H9 (cell line): ENCODE measurements at regions not wholly inside any gene's neighbourhood (a gene's known extent, or its start where the extent isn't known, plus 50 kb on each side); places are given as distances from the start of the nearest gene placed in this dataset.

Source experiments
- DNase-seq: peaks from one replicate; pipeline ENCODE4 v3.0.0-alpha.2; 2017
- H2AFZ ChIP-seq: one replicate; pipeline ENCODE4 v1.6.1; 2013; ENCODE audit warnings: mild to moderate bottlenecking, low read length, control low read depth, moderate library complexity
- H2AK5ac ChIP-seq: 2 replicates; pipeline ENCODE4 v1.6.1; 2013; ENCODE audit warnings: low read length, control low read depth, mixed read lengths; ENCODE audit not compliant: insufficient read length
- H2BK120ac ChIP-seq: one replicate; pipeline ENCODE4 v1.6.1; 2013; ENCODE audit warnings: low read depth, mild to moderate bottlenecking, low read length, control low read depth, inconsistent platforms; ENCODE audit not compliant: poor library complexity, severe bottlenecking
- H2BK12ac ChIP-seq: 2 replicates; pipeline ENCODE4 v1.6.1; 2013; ENCODE audit warnings: low read length, control low read depth, mixed read lengths, low read depth; ENCODE audit not compliant: insufficient read length
- H2BK15ac ChIP-seq: 2 replicates; pipeline ENCODE4 v1.6.1; 2013; ENCODE audit warnings: low read depth, low read length, control low read depth
- H2BK20ac ChIP-seq: one replicate; pipeline ENCODE4 v1.6.1; 2013; ENCODE audit warnings: low read depth, mild to moderate bottlenecking, low read length, control low read depth, inconsistent platforms; ENCODE audit not compliant: poor library complexity, severe bottlenecking
- H2BK5ac ChIP-seq: 2 replicates; pipeline ENCODE4 v1.6.1; 2013; ENCODE audit warnings: low read length, control low read depth, mixed read lengths; ENCODE audit not compliant: insufficient read length
- H3K14ac ChIP-seq: 2 replicates; pipeline ENCODE4 v1.6.1; 2013; ENCODE audit warnings: low read length, control low read depth; ENCODE audit not compliant: insufficient read depth
- H3K18ac ChIP-seq: 2 replicates; pipeline ENCODE4 v1.6.1; 2013; ENCODE audit warnings: low read depth, mild to moderate bottlenecking, mixed read lengths, low read length, control low read depth; ENCODE audit not compliant: insufficient read length
- H3K23ac ChIP-seq: 2 replicates; pipeline ENCODE4 v1.6.1; 2013; ENCODE audit warnings: low read length, control low read depth, mixed read lengths, low read depth; ENCODE audit not compliant: insufficient read length
- H3K23me2 ChIP-seq: 2 replicates; pipeline ENCODE4 v1.6.1; 2013; ENCODE audit warnings: low read depth, mild to moderate bottlenecking, mixed read lengths, low read length, control low read depth; ENCODE audit not compliant: insufficient read length, poor library complexity, severe bottlenecking
- H3K27ac ChIP-seq: 2 replicates; pipeline ENCODE4 v1.5.1; 2013; ENCODE audit warnings: low read length, control low read depth, mixed read lengths, low read depth; ENCODE audit not compliant: insufficient read length
- H3K27me3 ChIP-seq: 2 replicates; pipeline ENCODE4 v1.6.1; 2013; ENCODE audit warnings: low read length, control low read depth, inconsistent platforms; ENCODE audit not compliant: insufficient read depth
- H3K4ac ChIP-seq: 2 replicates; pipeline ENCODE4 v1.6.1; 2013; ENCODE audit warnings: low read depth, mild to moderate bottlenecking, control low read depth, inconsistent platforms, low read length, moderate library complexity
- H3K4me1 ChIP-seq: 2 replicates; pipeline ENCODE4 v1.6.1; 2013; ENCODE audit warnings: low read length, control low read depth, inconsistent platforms; ENCODE audit not compliant: insufficient read depth
- H3K4me2 ChIP-seq: 2 replicates; pipeline ENCODE4 v1.6.1; 2013; ENCODE audit warnings: low read length, control low read depth, mixed read lengths; ENCODE audit not compliant: insufficient read length, insufficient read depth
- H3K56ac ChIP-seq: 2 replicates; pipeline ENCODE4 v1.6.1; 2013; ENCODE audit warnings: low read depth, mild to moderate bottlenecking, mixed read lengths, low read length, control low read depth; ENCODE audit not compliant: insufficient read length
- H3K79me1 ChIP-seq: 2 replicates; pipeline ENCODE4 v1.6.1; 2013; ENCODE audit warnings: low read depth, mild to moderate bottlenecking, moderate library complexity, low read length, control low read depth, inconsistent platforms; ENCODE audit not compliant: insufficient read depth, poor library complexity, severe bottlenecking
- H3K79me2 ChIP-seq: 2 replicates; pipeline ENCODE4 v1.6.1; 2013; ENCODE audit warnings: low read length, control low read depth, inconsistent platforms; ENCODE audit not compliant: insufficient read depth
- H3K9ac ChIP-seq: 2 replicates; pipeline ENCODE4 v1.6.1; 2013; ENCODE audit warnings: low read length, control low read depth, mixed read lengths; ENCODE audit not compliant: insufficient read length; ENCODE audit errors: extremely low read depth
- H3K9me3 ChIP-seq: one replicate; pipeline ENCODE4 v1.6.1; 2013; ENCODE audit warnings: low read depth, low read length, inconsistent platforms; ENCODE audit not compliant: control insufficient read depth
- H3T11ph ChIP-seq: one replicate; pipeline ENCODE4 v1.6.1; 2013; ENCODE audit warnings: mild to moderate bottlenecking, low read length, control low read depth, inconsistent platforms
- H4K20me1 ChIP-seq: one replicate; pipeline ENCODE4 v1.6.1; 2013; ENCODE audit not compliant: control insufficient read depth, insufficient read length, insufficient read depth
- H4K5ac ChIP-seq: 2 replicates; pipeline ENCODE4 v1.6.1; 2013; ENCODE audit warnings: low read depth, mild to moderate bottlenecking, mixed read lengths, low read length, control low read depth; ENCODE audit not compliant: insufficient read length
- H4K8ac ChIP-seq: replicated peaks from 2 replicates; pipeline ENCODE4 v1.6.1; 2013; ENCODE audit warnings: low read length, control low read depth, mixed read lengths, low read depth; ENCODE audit not compliant: insufficient read length
- H4K91ac ChIP-seq: 2 replicates; pipeline ENCODE4 v1.6.1; 2013; ENCODE audit warnings: low read depth, mild to moderate bottlenecking, moderate library complexity, mixed read lengths, low read length, control low read depth; ENCODE audit not compliant: insufficient read length
- H3K27ac Mint-ChIP-seq, 3 experiments: 2 replicates in 2 of 3; 3 replicates in 1 of 3; pipeline ENCODE4 v1.8.0; 2020 to 2021; ENCODE audit warnings: mixed read lengths in 3 of 3, mild to moderate bottlenecking in 1 of 3, moderate library complexity in 1 of 3
- H3K27me3 Mint-ChIP-seq: 2 replicates; pipeline ENCODE4 v1.8.0; 2021; ENCODE audit warnings: low read depth, mild to moderate bottlenecking, moderate library complexity, mixed read lengths
- H3K36me3 Mint-ChIP-seq, 3 experiments: 2 replicates in 2 of 3; 3 replicates in 1 of 3; pipeline ENCODE4 v1.8.0; 2020 to 2021; ENCODE audit warnings: low read depth in 3 of 3, mixed read lengths in 3 of 3; ENCODE audit not compliant: insufficient read depth in 1 of 3
- H3K4me1 Mint-ChIP-seq, 2 experiments: 2 replicates each; pipeline ENCODE4 v1.8.0; 2020; ENCODE audit warnings: mixed read lengths in 2 of 2
- H3K4me3 Mint-ChIP-seq, 2 experiments: 2 replicates in 1 of 2; 3 replicates in 1 of 2; pipeline ENCODE4 v1.8.0; 2020 to 2021; ENCODE audit warnings: mild to moderate bottlenecking in 2 of 2, mixed read lengths in 2 of 2, moderate library complexity in 1 of 2
- H3K9me3 Mint-ChIP-seq, 2 experiments: 2 replicates in 1 of 2; 3 replicates in 1 of 2; pipeline ENCODE4 v1.8.0; 2020; ENCODE audit warnings: mild to moderate bottlenecking in 2 of 2, mixed read lengths in 2 of 2, moderate library complexity in 1 of 2
- WGBS: extraction: QIAGEN DNeasy Blood & Tissue Kit; methylation state at CpG from one replicate; pipeline ENCODE4 v1.1.7; 2013; ENCODE audit warnings: missing lambda C conversion rate, low lambda C conversion rate, mixed read lengths; ENCODE audit not compliant: insufficient read length; ENCODE audit errors: extremely low coverage; 5-methylcytosine and 5-hydroxymethylcytosine counted together
- TF ChIP-seq, protein P1 (sequence below): fragments of 200-600 bp; sonication (generic); conservative IDR thresholded peaks from 3 replicates; pipeline ENCODE4 v1.8.0; 2021; ENCODE audit warnings: antibody characterized with exemption, mild to moderate bottlenecking

DNA sequence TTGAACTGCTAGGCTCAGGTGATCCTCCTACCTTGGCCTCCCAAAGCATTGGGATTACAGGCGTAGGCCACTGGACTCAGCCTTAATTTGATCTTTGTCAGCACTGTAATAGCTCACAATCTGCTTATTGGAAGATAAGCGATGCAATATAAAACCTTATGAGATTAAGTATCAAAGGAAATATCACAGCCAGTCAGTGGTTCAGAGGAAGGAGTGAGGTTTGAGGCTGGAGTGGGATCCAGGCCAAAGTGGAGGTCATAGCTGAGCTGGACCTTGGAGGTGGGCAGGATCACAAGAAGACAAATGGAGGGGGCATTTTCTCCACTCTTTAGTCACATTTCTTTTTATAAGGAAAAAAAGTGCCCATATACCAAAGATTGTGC, 228.5 kb downstream of the RHOU start:
- H3K4me2 ChIP-seq = no peak overlapping the region
- DNase-seq = no peak
- H2BK15ac ChIP-seq = no peak overlapping the region
- H2BK120ac ChIP-seq = no peak overlapping the region
- no peaks in the 10 kb centered on the region for H4K20me1 ChIP-seq
- H3K23ac ChIP-seq = no peak overlapping the region
- no peak overlapping the region for H3K9ac ChIP-seq
- H3K79me2 ChIP-seq = no peaks in the 10 kb centered on the region
- no peak overlapping the region for H2BK5ac ChIP-seq
- no peak overlapping the region for H2BK20ac ChIP-seq
- Mint-ChIP-seq H3K4me3 (no peak overlapping the region), H3K4me1 (peaks cover 26 to 31% of the 10 kb centered on the region in 2 experiments), H3K27ac (no peak overlapping the region), H3K9me3 (no peaks in the 10 kb centered on the region), H3K27me3 (no peaks in the 10 kb centered on the region; the same call in 1 of the 2 replicates), H3K36me3 (no peaks in the 10 kb centered on the region)
- H3K18ac ChIP-seq = no peak overlapping the region
- H2AK5ac ChIP-seq = no peak overlapping the region
- H2BK12ac ChIP-seq = no peak overlapping the region
- H3T11ph ChIP-seq = no peak overlapping the region
- H3K56ac ChIP-seq = no peak overlapping the region
- H3K23me2 ChIP-seq = no peaks in the 10 kb centered on the region
- no peaks in the 10 kb centered on the region for H3K27me3 ChIP-seq
- no peak overlapping the region for H3K4ac ChIP-seq
- H3K4me1 ChIP-seq = no peaks in the 10 kb centered on the region; the same call in 1 of the 2 replicates
- H3K14ac ChIP-seq = no peak overlapping the region
- no peaks in the 10 kb centered on the region for H3K9me3 ChIP-seq
- no CpG with 5 or more reads among the region's 2 CpGs for WGBS
- no peak overlapping the region for H4K91ac ChIP-seq
- no peaks in the 10 kb centered on the region for H3K79me1 ChIP-seq
- no peak overlapping the region for H2AFZ ChIP-seq
- TF ChIP-seq, protein P1, sequence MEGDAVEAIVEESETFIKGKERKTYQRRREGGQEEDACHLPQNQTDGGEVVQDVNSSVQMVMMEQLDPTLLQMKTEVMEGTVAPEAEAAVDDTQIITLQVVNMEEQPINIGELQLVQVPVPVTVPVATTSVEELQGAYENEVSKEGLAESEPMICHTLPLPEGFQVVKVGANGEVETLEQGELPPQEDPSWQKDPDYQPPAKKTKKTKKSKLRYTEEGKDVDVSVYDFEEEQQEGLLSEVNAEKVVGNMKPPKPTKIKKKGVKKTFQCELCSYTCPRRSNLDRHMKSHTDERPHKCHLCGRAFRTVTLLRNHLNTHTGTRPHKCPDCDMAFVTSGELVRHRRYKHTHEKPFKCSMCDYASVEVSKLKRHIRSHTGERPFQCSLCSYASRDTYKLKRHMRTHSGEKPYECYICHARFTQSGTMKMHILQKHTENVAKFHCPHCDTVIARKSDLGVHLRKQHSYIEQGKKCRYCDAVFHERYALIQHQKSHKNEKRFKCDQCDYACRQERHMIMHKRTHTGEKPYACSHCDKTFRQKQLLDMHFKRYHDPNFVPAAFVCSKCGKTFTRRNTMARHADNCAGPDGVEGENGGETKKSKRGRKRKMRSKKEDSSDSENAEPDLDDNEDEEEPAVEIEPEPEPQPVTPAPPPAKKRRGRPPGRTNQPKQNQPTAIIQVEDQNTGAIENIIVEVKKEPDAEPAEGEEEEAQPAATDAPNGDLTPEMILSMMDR = no peak
- no peak overlapping the region for H4K5ac ChIP-seq
- H3K27ac ChIP-seq = no peak overlapping the region
- H4K8ac ChIP-seq = no peak overlapping the region
